B cell (primary cell): ENCODE measurements at regions not wholly inside any gene's neighbourhood (a gene's known extent, or its start where the extent isn't known, plus 50 kb on each side); places are given as distances from the start of the nearest gene placed in this dataset.

Experiments
- ATAC-seq: fragments of 200-7000 bp; cut with Tn5 transposase; one replicate; pipeline ENCODE4 v1.10.0; 2021; ENCODE audit warnings: low read depth, mild to moderate bottlenecking, moderate number of reproducible peaks, moderate library complexity
- CTCF ChIA-PET: fragments of 350-600 bp; sonication (Branson Sonifier 250); formaldehyde crosslinking; loops from one replicate; lab custom pipeline; 2021; ENCODE audit warnings: antibody characterized with exemption, inconsistent platforms; lab: Charles Lee
- POLR2A ChIA-PET: fragments of 350-600 bp; sonication (Branson Sonifier 250); formaldehyde crosslinking; loops from one replicate; lab custom pipeline; 2021; ENCODE audit warnings: antibody characterized with exemption; lab: Charles Lee
- DNase-seq: peaks from one replicate; pipeline ENCODE4 v3.0.0; 2013
- H2AFZ ChIP-seq: 2 replicates; pipeline ENCODE4 v1.6.1; 2012; ENCODE audit warnings: mild to moderate bottlenecking, low read depth, low read length; ENCODE audit not compliant: insufficient read depth, poor library complexity, severe bottlenecking
- H3K27ac ChIP-seq, 2 donors: 1 replicate in 1 of 2; 2 replicates in 1 of 2; pipeline ENCODE4 v1.5.1; 2012 to 2013; ENCODE audit warnings: low read length in 2 of 2, mild to moderate bottlenecking in 2 of 2, moderate library complexity in 1 of 2
- H3K27me3 ChIP-seq, 4 experiments: fragments of 200-600 bp in 1 of 4; sonication (generic) in 1 of 4; replicated peaks in 1 of 4; 1 replicate in 2 of 4; 2 replicates in 2 of 4; pipeline versions ENCODE4 v1.6.1 to v1.7.0; 2013 to 2016; ENCODE audit warnings: low read length in 3 of 4, mild to moderate bottlenecking in 2 of 4, mixed read lengths in 1 of 4, moderate library complexity in 1 of 4; ENCODE audit not compliant: insufficient read depth in 4 of 4, control insufficient read depth in 3 of 4; ENCODE audit errors: control extremely low read depth in 1 of 4
- H3K36me3 ChIP-seq, 2 experiments: replicated peaks in 1 of 2; 1 replicate in 1 of 2; 2 replicates in 1 of 2; pipeline versions ENCODE4 v1.6.1 to v1.7.1; 2013; ENCODE audit warnings: low read length in 1 of 2; ENCODE audit not compliant: insufficient read depth in 2 of 2, control insufficient read depth in 1 of 2; ENCODE audit errors: control extremely low read depth in 1 of 2, extremely low read depth in 1 of 2
- H3K4me1 ChIP-seq, 2 donors: fragments of 200-600 bp in 1 of 2; sonication (generic) in 1 of 2; 1 replicate in 1 of 2; 2 replicates in 1 of 2; pipeline versions ENCODE4 v1.5.1 to v1.6.1; 2013 to 2017; ENCODE audit warnings: low read length in 2 of 2; ENCODE audit not compliant: control insufficient read depth in 2 of 2, insufficient read depth in 2 of 2
- H3K4me2 ChIP-seq: replicated peaks from 2 replicates; pipeline ENCODE3; 2012; ENCODE audit warnings: mild to moderate bottlenecking, low read depth, low read length; ENCODE audit not compliant: poor library complexity, severe bottlenecking
- H3K4me3 ChIP-seq, 5 experiments: fragments of 200-600 bp in 1 of 5; sonication (generic) in 1 of 5; 1 replicate in 3 of 5; 2 replicates in 2 of 5; pipeline versions ENCODE4 v1.5.1 to v1.7.0; 2011 to 2016; ENCODE audit warnings: low read length in 4 of 5, mild to moderate bottlenecking in 4 of 5, low read depth in 2 of 5, control low read depth in 1 of 5, moderate library complexity in 1 of 5; ENCODE audit not compliant: insufficient read depth in 1 of 5; ENCODE audit errors: control extremely low read depth in 1 of 5, extremely low read depth in 1 of 5
- H3K79me2 ChIP-seq: fragments of 200-600 bp; sonication (generic); one replicate; pipeline ENCODE4 v1.6.0; 2016; ENCODE audit warnings: low read length; ENCODE audit not compliant: control insufficient read depth, insufficient read depth
- H3K9ac ChIP-seq: fragments of 200-600 bp; sonication (generic); 2 replicates; pipeline ENCODE4 v1.6.1; 2017; ENCODE audit warnings: mild to moderate bottlenecking, low read length, moderate library complexity
- H3K9me3 ChIP-seq, 3 donors: one replicate each; pipeline versions ENCODE4 v1.6.1 to v1.7.1; 2013; ENCODE audit warnings: low read length in 2 of 3; ENCODE audit not compliant: control insufficient read depth in 2 of 3, insufficient read depth in 1 of 3; ENCODE audit errors: control extremely low read depth in 1 of 3
- H4K20me1 ChIP-seq: 2 replicates; pipeline ENCODE4 v1.6.0; 2012; ENCODE audit warnings: mild to moderate bottlenecking, low read length; ENCODE audit not compliant: insufficient read depth, control insufficient read depth, poor library complexity, severe bottlenecking
- H3K27ac Mint-ChIP-seq: one replicate; pipeline ENCODE4 v1.8.0; 2021; ENCODE audit warnings: mixed read lengths
- H3K27me3 Mint-ChIP-seq: one replicate; pipeline ENCODE4 v1.8.0; 2021; ENCODE audit warnings: mixed read lengths
- H3K4me1 Mint-ChIP-seq: one replicate; pipeline ENCODE4 v1.8.0; 2021; ENCODE audit warnings: mixed read lengths
- H3K4me3 Mint-ChIP-seq: one replicate; pipeline ENCODE4 v1.8.0; 2021; ENCODE audit warnings: mixed read lengths
- H3K9me3 Mint-ChIP-seq: one replicate; pipeline ENCODE4 v1.8.0; 2022; ENCODE audit warnings: mixed read lengths; ENCODE audit not compliant: insufficient read depth
- EZH2 ChIP-seq: IDR thresholded peaks from 2 replicates; pipeline ENCODE4 v1.6.1; 2012; ENCODE audit warnings: borderline replicate concordance, low read depth, mild to moderate bottlenecking, moderate library complexity, low read length; ENCODE audit not compliant: insufficient read depth, poor library complexity, severe bottlenecking
- WGBS: methylation state at CpG from one replicate; pipeline ENCODE4 v1.1.5; 2013; ENCODE audit warnings: missing lambda C conversion rate; ENCODE audit not compliant: insufficient coverage; 5-methylcytosine and 5-hydroxymethylcytosine counted together
- intact Hi-C: fragments of 100-400 bp; cut with micrococcal nuclease; formaldehyde crosslinking; loops from one replicate; pipeline ENCODE4 v1.10.0; 2022
- TF ChIP-seq, protein P1 (sequence below): fragments of 200-600 bp; IDR thresholded peaks from one replicate; pipeline ENCODE4 v1.8.0; 2022; ENCODE audit warnings: antibody characterized with exemption, mild to moderate bottlenecking

DNA sequence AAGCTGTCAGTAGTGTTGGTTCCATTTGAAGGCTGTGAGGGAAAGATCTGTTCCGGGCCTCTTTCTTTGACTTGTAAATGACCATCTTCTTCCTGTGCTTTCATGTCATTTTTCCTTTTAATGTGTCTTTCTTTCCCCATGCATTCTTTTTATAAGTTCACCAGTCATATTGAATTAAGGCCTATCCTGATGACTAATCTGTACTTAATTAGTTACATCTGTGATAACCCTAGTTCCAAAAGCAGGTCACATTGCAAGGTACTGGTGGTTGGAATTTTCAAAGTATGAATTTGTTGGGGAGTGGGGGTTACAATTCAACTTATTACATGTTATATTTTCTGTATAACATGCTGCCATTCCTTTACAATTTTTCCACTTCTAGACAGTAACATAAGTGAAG, 1642.1 kb upstream of the FLRT2 start:
- Mint-ChIP-seq H3K27me3 (no peaks in the 10 kb centered on the region), H3K9me3 (peaks cover 7% of the 10 kb centered on the region), H3K27ac (no peak overlapping the region), H3K4me3 (no peak overlapping the region), H3K4me1 (no peaks in the 10 kb centered on the region)
- no peaks in the 10 kb centered on the region for H3K4me1 ChIP-seq
- no peak for ATAC-seq
- no peaks in the 10 kb centered on the region for H3K27me3 ChIP-seq
- H4K20me1 ChIP-seq: no peaks in the 10 kb centered on the region
- H2AFZ ChIP-seq: no peak overlapping the region
- no peak overlapping the region for H3K4me2 ChIP-seq
- POLR2A ChIA-PET: no interaction called here
- TF ChIP-seq, protein P1, sequence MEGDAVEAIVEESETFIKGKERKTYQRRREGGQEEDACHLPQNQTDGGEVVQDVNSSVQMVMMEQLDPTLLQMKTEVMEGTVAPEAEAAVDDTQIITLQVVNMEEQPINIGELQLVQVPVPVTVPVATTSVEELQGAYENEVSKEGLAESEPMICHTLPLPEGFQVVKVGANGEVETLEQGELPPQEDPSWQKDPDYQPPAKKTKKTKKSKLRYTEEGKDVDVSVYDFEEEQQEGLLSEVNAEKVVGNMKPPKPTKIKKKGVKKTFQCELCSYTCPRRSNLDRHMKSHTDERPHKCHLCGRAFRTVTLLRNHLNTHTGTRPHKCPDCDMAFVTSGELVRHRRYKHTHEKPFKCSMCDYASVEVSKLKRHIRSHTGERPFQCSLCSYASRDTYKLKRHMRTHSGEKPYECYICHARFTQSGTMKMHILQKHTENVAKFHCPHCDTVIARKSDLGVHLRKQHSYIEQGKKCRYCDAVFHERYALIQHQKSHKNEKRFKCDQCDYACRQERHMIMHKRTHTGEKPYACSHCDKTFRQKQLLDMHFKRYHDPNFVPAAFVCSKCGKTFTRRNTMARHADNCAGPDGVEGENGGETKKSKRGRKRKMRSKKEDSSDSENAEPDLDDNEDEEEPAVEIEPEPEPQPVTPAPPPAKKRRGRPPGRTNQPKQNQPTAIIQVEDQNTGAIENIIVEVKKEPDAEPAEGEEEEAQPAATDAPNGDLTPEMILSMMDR: no peak
- TF ChIP-seq EZH2: no peak
- no peak for DNase-seq
- H3K36me3 ChIP-seq: no peaks in the 10 kb centered on the region
- no peak overlapping the region for H3K27ac ChIP-seq
- H3K4me3 ChIP-seq: no peak overlapping the region
- H3K79me2 ChIP-seq: no peaks in the 10 kb centered on the region
- CTCF ChIA-PET: no interaction called here
- H3K9me3 ChIP-seq: peaks cover 0 to 2% (median 0%) of the 10 kb centered on the region in 3 donors
- WGBS: no CpG with 5 or more reads among the region's 1 CpG
- intact Hi-C loops: no loop called here
- H3K9ac ChIP-seq: no peak overlapping the region

DNA sequence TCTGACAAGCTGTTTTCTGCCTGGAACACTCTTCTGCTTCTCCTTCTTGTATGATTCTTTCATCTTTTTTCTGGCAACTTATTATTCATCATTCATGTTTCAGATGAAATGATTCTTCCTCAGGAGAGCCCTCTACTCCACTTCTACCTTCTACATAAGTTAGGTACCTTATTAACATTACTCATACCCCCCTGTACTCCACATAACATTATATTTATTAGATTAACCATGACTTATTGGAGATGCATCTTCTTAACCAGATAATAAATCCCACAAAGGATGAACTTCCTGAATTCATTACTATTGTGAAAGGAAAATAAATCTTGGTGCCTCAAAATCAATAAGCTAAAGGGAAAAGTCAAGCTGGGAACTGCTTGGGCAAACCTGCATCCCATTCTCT, 1636.5 kb upstream of the FLRT2 start:
- no peaks in the 10 kb centered on the region for H3K27me3 ChIP-seq
- H3K4me3 ChIP-seq: no peak overlapping the region
- no peaks in the 10 kb centered on the region for H3K4me1 ChIP-seq
- Mint-ChIP-seq H3K4me3 (no peak overlapping the region), H3K27me3 (no peaks in the 10 kb centered on the region), H3K4me1 (no peaks in the 10 kb centered on the region), H3K9me3 (no peaks in the 10 kb centered on the region), H3K27ac (no peak overlapping the region)
- DNase-seq (no peak), ATAC-seq (no peak)
- TF ChIP-seq EZH2: no peak
- no peak overlapping the region for H3K27ac ChIP-seq
- ChIA-PET POLR2A (no interaction called here), CTCF (no interaction called here)
- intact Hi-C loops: no loop called here
- H4K20me1 ChIP-seq: no peaks in the 10 kb centered on the region
- peaks cover 0 to 3% (median 0%) of the 10 kb centered on the region in 3 donors for H3K9me3 ChIP-seq
- no peak overlapping the region for H3K9ac ChIP-seq
- H2AFZ ChIP-seq: no peak overlapping the region
- no peak overlapping the region for H3K4me2 ChIP-seq
- no peaks in the 10 kb centered on the region for H3K36me3 ChIP-seq
- H3K79me2 ChIP-seq: no peaks in the 10 kb centered on the region
